ENCODE measurements at regions not wholly inside any gene's neighbourhood (a gene's known extent, or its start where the extent isn't known, plus 50 kb on each side); places are given as distances from the start of the nearest gene placed in this dataset.

GRCh38 chr3:21328711-21329390, 422.2 kb downstream of the ZNF385D start:
- no peaks in the 10 kb centered on the region for H3K9me3 Mint-ChIP-seq
- DNase-seq (ENCODE audit: extremely low spot score, unreplicated experiment), result no peak
- TF ChIP-seq, protein P1, sequence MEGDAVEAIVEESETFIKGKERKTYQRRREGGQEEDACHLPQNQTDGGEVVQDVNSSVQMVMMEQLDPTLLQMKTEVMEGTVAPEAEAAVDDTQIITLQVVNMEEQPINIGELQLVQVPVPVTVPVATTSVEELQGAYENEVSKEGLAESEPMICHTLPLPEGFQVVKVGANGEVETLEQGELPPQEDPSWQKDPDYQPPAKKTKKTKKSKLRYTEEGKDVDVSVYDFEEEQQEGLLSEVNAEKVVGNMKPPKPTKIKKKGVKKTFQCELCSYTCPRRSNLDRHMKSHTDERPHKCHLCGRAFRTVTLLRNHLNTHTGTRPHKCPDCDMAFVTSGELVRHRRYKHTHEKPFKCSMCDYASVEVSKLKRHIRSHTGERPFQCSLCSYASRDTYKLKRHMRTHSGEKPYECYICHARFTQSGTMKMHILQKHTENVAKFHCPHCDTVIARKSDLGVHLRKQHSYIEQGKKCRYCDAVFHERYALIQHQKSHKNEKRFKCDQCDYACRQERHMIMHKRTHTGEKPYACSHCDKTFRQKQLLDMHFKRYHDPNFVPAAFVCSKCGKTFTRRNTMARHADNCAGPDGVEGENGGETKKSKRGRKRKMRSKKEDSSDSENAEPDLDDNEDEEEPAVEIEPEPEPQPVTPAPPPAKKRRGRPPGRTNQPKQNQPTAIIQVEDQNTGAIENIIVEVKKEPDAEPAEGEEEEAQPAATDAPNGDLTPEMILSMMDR (conservative IDR thresholded peaks at IDR 0.05), result no peak
- H3K27ac Mint-ChIP-seq, result no peak overlapping the region
- H3K4me3 Mint-ChIP-seq, result no peak overlapping the region
- no peaks in the 10 kb centered on the region for H3K27me3 Mint-ChIP-seq
- peaks cover 14% of the 10 kb centered on the region for H3K4me1 Mint-ChIP-seq (ENCODE audit: unreplicated experiment)
- H3K36me3 Mint-ChIP-seq, result no peaks in the 10 kb centered on the region

DNA sequence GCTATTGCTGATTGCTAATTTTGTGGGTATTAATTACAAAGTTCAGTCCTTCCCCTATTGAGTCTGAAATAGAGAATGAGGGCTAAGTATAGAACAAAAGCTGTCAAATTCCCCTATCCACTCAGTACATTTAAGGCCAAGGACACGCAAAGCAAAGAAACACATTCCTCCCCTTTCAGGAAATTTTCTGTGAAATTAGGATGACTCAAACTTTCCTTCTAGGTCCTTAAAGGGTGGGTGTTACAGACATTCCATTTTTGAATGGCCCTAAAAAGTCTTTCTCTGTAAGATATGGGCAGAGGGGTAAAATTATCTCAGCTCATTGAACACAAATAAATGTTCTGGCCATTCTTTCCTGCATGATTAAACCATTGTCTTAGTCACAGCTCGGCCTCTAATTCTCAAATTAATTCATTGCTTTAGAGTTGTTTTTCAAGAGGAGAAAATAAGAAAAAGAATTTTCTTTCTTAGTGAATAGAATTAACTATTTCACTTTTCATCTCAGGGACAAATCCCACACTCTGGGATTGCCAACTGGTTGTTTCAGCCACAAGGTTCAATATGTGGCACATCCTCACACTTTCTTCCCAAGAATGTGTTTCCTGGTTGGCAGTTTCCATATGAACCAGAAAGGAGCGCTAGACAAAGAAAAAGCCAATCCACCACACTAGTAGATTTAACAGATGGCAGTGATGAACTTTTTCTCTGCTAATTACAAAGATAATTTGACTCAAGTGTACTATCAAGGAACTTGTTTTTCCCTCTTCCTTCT, 424.1 kb downstream of the ZNF385D start:
- H3K4me3 Mint-ChIP-seq, result no peak overlapping the region
- no peaks in the 10 kb centered on the region for H3K27me3 Mint-ChIP-seq
- no peaks in the 10 kb centered on the region for H3K9me3 Mint-ChIP-seq
- H3K27ac Mint-ChIP-seq, result no peak overlapping the region
- H3K36me3 Mint-ChIP-seq, result no peaks in the 10 kb centered on the region
- TF ChIP-seq, protein P1 (conservative IDR thresholded peaks at IDR 0.05), result no peak
- DNase-seq (ENCODE audit: extremely low spot score, unreplicated experiment), result no peak
- H3K4me1 Mint-ChIP-seq (ENCODE audit: unreplicated experiment), result peaks cover 14% of the 10 kb centered on the region

DNA sequence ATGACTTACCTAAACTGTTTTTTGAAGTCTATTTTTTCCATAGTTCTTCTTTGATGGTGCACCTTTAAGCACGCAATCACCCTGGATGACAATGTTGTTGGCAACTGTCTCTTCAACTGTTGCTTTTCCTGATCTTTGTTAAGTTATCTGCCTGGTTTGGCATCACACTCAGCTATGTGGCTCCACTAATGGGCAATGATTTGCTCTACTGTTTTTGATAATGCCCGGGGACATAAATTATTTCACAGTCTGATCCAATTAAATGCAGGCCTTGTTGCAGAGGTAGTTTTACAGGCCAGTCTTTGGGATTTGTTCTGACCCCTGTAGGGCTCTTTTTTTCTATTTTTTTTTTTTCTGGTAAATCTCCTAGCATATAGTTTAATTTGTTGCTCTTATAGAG, 436.3 kb downstream of the ZNF385D start:
- TF ChIP-seq, protein P1 (conservative IDR thresholded peaks at IDR 0.05), result no peak
- no peak overlapping the region for H3K27ac Mint-ChIP-seq
- H3K4me3 Mint-ChIP-seq, result no peak overlapping the region
- H3K9me3 Mint-ChIP-seq, result peaks cover 5% of the 10 kb centered on the region
- H3K27me3 Mint-ChIP-seq, result no peaks in the 10 kb centered on the region
- H3K4me1 Mint-ChIP-seq (ENCODE audit: unreplicated experiment), result no peaks in the 10 kb centered on the region
- H3K36me3 Mint-ChIP-seq, result no peaks in the 10 kb centered on the region
- no peak for DNase-seq (ENCODE audit: extremely low spot score, unreplicated experiment)

DNA sequence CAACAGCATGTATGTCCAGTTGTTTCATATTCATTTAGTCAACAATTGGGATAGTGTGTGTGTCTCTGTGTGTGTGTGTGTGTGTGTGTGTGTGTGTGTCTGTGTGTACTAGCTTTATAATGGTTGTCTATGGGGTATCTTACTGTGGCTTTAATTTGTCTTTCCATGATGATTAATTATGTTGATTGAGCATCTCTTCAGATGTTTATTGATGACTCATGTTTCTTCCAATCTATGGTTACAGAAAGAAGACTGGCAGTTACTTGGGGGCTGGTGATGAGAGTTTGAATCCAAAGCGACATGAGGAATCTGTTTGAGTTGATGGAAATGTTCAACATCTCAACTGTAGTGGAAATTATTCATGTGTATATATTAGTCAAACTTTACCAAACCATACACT, 440.1 kb downstream of the ZNF385D start:
- Mint-ChIP-seq H3K4me1 (ENCODE audit: unreplicated experiment) (no peaks in the 10 kb centered on the region), H3K4me3 (no peak overlapping the region), H3K9me3 (peaks cover 4% of the 10 kb centered on the region), H3K27ac (no peak overlapping the region), H3K36me3 (no peaks in the 10 kb centered on the region), H3K27me3 (no peaks in the 10 kb centered on the region)
- DNase-seq (ENCODE audit: extremely low spot score, unreplicated experiment), result no peak
- TF ChIP-seq, protein P1 (conservative IDR thresholded peaks at IDR 0.05), result no peak

DNA sequence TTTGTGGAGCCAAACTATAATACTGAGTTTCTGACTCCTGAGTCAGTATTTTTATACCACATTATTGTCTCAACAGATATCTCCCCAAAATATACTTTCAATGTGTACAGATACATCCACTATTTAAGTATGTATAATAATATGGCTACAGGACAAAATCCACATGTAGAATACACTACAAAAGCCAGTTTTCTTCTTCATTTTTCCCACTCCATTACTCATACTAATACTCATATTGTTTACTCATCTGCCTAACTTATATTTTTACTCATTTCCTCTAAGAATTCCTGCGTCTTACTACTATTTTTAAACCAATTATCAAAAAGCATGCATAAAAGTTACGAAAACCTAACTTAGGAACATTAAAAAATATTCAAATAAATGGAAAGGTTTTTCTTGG, 440.8 kb downstream of the ZNF385D start:
- Mint-ChIP-seq H3K36me3 (no peaks in the 10 kb centered on the region), H3K4me1 (ENCODE audit: unreplicated experiment) (no peaks in the 10 kb centered on the region), H3K27me3 (no peaks in the 10 kb centered on the region), H3K27ac (no peak overlapping the region), H3K9me3 (peaks cover 4% of the 10 kb centered on the region), H3K4me3 (no peak overlapping the region)
- TF ChIP-seq, protein P1 (conservative IDR thresholded peaks at IDR 0.05), result no peak
- no peak for DNase-seq (ENCODE audit: extremely low spot score, unreplicated experiment)
